Gastroesophageal sphincter (tissue), 4 donors: ENCODE measurements at regions not wholly inside any gene's neighbourhood (a gene's known extent, or its start where the extent isn't known, plus 50 kb on each side); places are given as distances from the start of the nearest gene placed in this dataset.

Source experiments
- ATAC-seq: fragments of 150-250 bp; one replicate; pipeline ENCODE4 v1.9.1; 2016; ENCODE audit warnings: mild to moderate bottlenecking, moderate library complexity
- H3K27ac ChIP-seq, 4 donors: fragments of 200-600 bp; sonication (generic) in 3 of 4; 1 replicate in 3 of 4; 2 replicates in 1 of 4; pipeline ENCODE4 v1.5.1; 2016 to 2019
- H3K27me3 ChIP-seq: fragments of 200-600 bp; sonication (generic); one replicate; pipeline ENCODE4 v1.5.1; 2019
- H3K36me3 ChIP-seq, 2 donors: fragments of 200-600 bp; sonication (generic); one replicate each; pipeline ENCODE4 v1.5.1; 2019; ENCODE audit warnings: control low read depth in 1 of 2
- H3K4me1 ChIP-seq, 3 donors: fragments of 200-600 bp; sonication (generic); 1 replicate in 2 of 3; 2 replicates in 1 of 3; pipeline ENCODE4 v1.5.1; 2016 to 2019; ENCODE audit warnings: control low read depth in 2 of 3
- H3K4me3 ChIP-seq, 2 donors: fragments of 200-600 bp; sonication (generic); one replicate each; pipeline ENCODE4 v1.5.1; 2019; ENCODE audit warnings: mild to moderate bottlenecking in 1 of 2, moderate library complexity in 1 of 2
- H3K9me3 ChIP-seq, 3 donors: fragments of 200-600 bp; sonication (generic); one replicate each; pipeline ENCODE4 v1.5.1; 2017 to 2019; ENCODE audit warnings: control low read depth in 2 of 3
- CTCF ChIP-seq, 4 experiments: fragments of 200-600 bp in 2 of 4; fragments of 450-650 bp in 2 of 4; sonication (generic) in 1 of 4; IDR thresholded peaks; one replicate each; pipeline ENCODE4 v1.5.1; 2017 to 2019; ENCODE audit warnings: antibody characterized with exemption in 4 of 4, mild to moderate bottlenecking in 2 of 4, moderate library complexity in 2 of 4
- EP300 ChIP-seq: sonication (generic); formaldehyde crosslinking; IDR thresholded peaks from one replicate; pipeline ENCODE4 v1.6.1; 2017; ENCODE audit warnings: antibody characterized with exemption, mild to moderate bottlenecking
- POLR2A ChIP-seq, 2 donors: fragments of 450-650 bp; IDR thresholded peaks; one replicate each; pipeline ENCODE4 v1.6.1; 2017; ENCODE audit warnings: antibody characterized with exemption in 2 of 2, mild to moderate bottlenecking in 2 of 2, moderate library complexity in 1 of 2
- POLR2AphosphoS5 ChIP-seq: sonication (generic); formaldehyde crosslinking; IDR thresholded peaks from one replicate; pipeline ENCODE4 v1.6.1; 2017; ENCODE audit warnings: antibody characterized with exemption
- WGBS, 2 donors: methylation state at CpG; one replicate each; pipeline ENCODE4 v1.1.5; 2018; ENCODE audit warnings: low coverage in 1 of 2; 5-methylcytosine and 5-hydroxymethylcytosine counted together

GRCh38 chr3:66673293-66673692 lies 172.5 kb upstream of the LRIG1 start:
- TF ChIP-seq EP300 (no peak), CTCF (IDR thresholded peaks at IDR 0.05) (no peak), POLR2A (IDR thresholded peaks at IDR 0.05) (no peak), POLR2AphosphoS5 (no peak)
- peaks cover 0 to 9% (median 0%) of the 10 kb centered on the region in 3 donors for H3K9me3 ChIP-seq
- no peaks in the 10 kb centered on the region for H3K27me3 ChIP-seq
- H3K36me3 ChIP-seq: no peaks in the 10 kb centered on the region
- no peak overlapping the region for H3K27ac ChIP-seq
- WGBS, 2 donors: 8 to 52% methylated on average over 5 to 9 of the region's 9 CpGs
- H3K4me1 ChIP-seq: no peaks in the 10 kb centered on the region
- no peak overlapping the region for H3K4me3 ChIP-seq
- no peak for ATAC-seq

GRCh38 chr3:66675366-66675765 lies 174.5 kb upstream of the LRIG1 start:
- Histone ChIP-seq H3K4me1 (no peaks in the 10 kb centered on the region), H3K27me3 (no peaks in the 10 kb centered on the region), H3K36me3 (no peaks in the 10 kb centered on the region), H3K9me3 (peaks cover 0 to 10% (median 0%) of the 10 kb centered on the region in 3 donors), H3K27ac (no peak overlapping the region), H3K4me3 (no peak overlapping the region)
- no peak for TF ChIP-seq POLR2AphosphoS5
- no peak for TF ChIP-seq EP300
- TF ChIP-seq POLR2A (IDR thresholded peaks at IDR 0.05): no peak
- TF ChIP-seq CTCF (IDR thresholded peaks at IDR 0.05): no peak
- no peak for ATAC-seq
- WGBS, 2 donors: 29 to 44% methylated on average over 1 of the region's 1 CpG

GRCh38 chr3:66692042-66692765 lies 191.4 kb upstream of the LRIG1 start:
- no peaks in the 10 kb centered on the region for H3K27me3 ChIP-seq
- peaks cover 0 to 36% (median 12%) of the 10 kb centered on the region in 3 donors for H3K4me1 ChIP-seq
- H3K9me3 ChIP-seq: no peaks in the 10 kb centered on the region
- 38 to 58% methylated on average over 4 to 5 of the region's 5 CpGs for WGBS, 2 donors
- H3K36me3 ChIP-seq: no peaks in the 10 kb centered on the region
- no peak overlapping the region for H3K4me3 ChIP-seq
- H3K27ac ChIP-seq: peak overlapping the region in 3 of 4 donors; percentile 30 to 77 (median 62)
- no peak for ATAC-seq
- no peak for TF ChIP-seq EP300
- peak; percentile 61 for TF ChIP-seq POLR2AphosphoS5

GRCh38 chr3:66692766-66693150 lies 191.9 kb upstream of the LRIG1 start:
- Histone ChIP-seq H3K27ac (peak overlapping the region in 3 of 4 donors; percentile 30 to 77 (median 62)), H3K9me3 (no peaks in the 10 kb centered on the region), H3K4me3 (no peak overlapping the region), H3K36me3 (no peaks in the 10 kb centered on the region), H3K27me3 (no peaks in the 10 kb centered on the region), H3K4me1 (peaks cover 0 to 36% (median 12%) of the 10 kb centered on the region in 3 donors)
- 48 to 71% methylated on average over 5 of the region's 5 CpGs for WGBS, 2 donors
- TF ChIP-seq POLR2AphosphoS5 (no peak), EP300 (no peak), POLR2A (IDR thresholded peaks at IDR 0.05) (no peak), CTCF (IDR thresholded peaks at IDR 0.05) (no peak)
- ATAC-seq: no peak

GRCh38 chr3:66693461-66694031 lies 192.7 kb upstream of the LRIG1 start:
- Histone ChIP-seq H3K4me1 (peaks cover 0 to 36% (median 12%) of the 10 kb centered on the region in 3 donors), H3K9me3 (no peaks in the 10 kb centered on the region), H3K27ac (peak overlapping the region; percentile 26 to 77 (median 46)), H3K27me3 (no peaks in the 10 kb centered on the region), H3K36me3 (no peaks in the 10 kb centered on the region), H3K4me3 (no peak overlapping the region)
- TF ChIP-seq POLR2AphosphoS5: peak; percentile 16
- TF ChIP-seq POLR2A (IDR thresholded peaks at IDR 0.05): no peak
- WGBS, 2 donors: 24 to 33% methylated on average over 9 to 10 of the region's 10 CpGs
- no peak for ATAC-seq

GRCh38 chr3:66702126-66702525 lies 201.3 kb upstream of the LRIG1 start:
- no peaks in the 10 kb centered on the region for H3K9me3 ChIP-seq
- WGBS, 2 donors: 20 to 51% methylated on average over 1 to 3 of the region's 3 CpGs
- peak overlapping the region; percentile 27 to 71 (median 54) for H3K27ac ChIP-seq
- TF ChIP-seq CTCF (IDR thresholded peaks at IDR 0.05) (no peak), EP300 (no peak), POLR2AphosphoS5 (peak; percentile 93), POLR2A (IDR thresholded peaks at IDR 0.05) (no peak)
- no peaks in the 10 kb centered on the region for H3K36me3 ChIP-seq
- ATAC-seq: peak; percentile 84
- peaks cover 0 to 34% (median 0%) of the 10 kb centered on the region in 3 donors for H3K4me1 ChIP-seq
- no peaks in the 10 kb centered on the region for H3K27me3 ChIP-seq
- H3K4me3 ChIP-seq: no peak overlapping the region
